Stimulated activated naive B cell treated with anti-CD40 and anti-IgM and Interleukin-4, amounts not matched to agents 10 μg/mL and 1 μg/mL and 100 μg/mL, for 72 hours (primary cell): ENCODE measurements at regions not wholly inside any gene's neighbourhood (a gene's known extent, or its start where the extent isn't known, plus 50 kb on each side); places are given as distances from the start of the nearest gene placed in this dataset.

Source experiments
- ATAC-seq, 2 donors: fragments of 150-1000 bp; cut with Tn5 transposase; replicated peaks; 2 replicates each; pipeline ENCODE4 v1.10.0; 2021; ENCODE audit warnings: moderate library complexity in 1 of 2
- DNase-seq: peaks from one replicate; pipeline ENCODE4 v3.0.0; 2021
- H3K27ac Mint-ChIP-seq: one replicate; pipeline ENCODE4 v1.8.0; 2022; ENCODE audit warnings: mild to moderate bottlenecking, mixed read lengths
- H3K27me3 Mint-ChIP-seq, 2 donors: one replicate each; pipeline ENCODE4 v1.8.0; 2022; ENCODE audit warnings: mixed read lengths in 2 of 2
- H3K36me3 Mint-ChIP-seq, 2 donors: one replicate each; pipeline ENCODE4 v1.8.0; 2022; ENCODE audit warnings: mixed read lengths in 2 of 2, mild to moderate bottlenecking in 1 of 2
- H3K4me1 Mint-ChIP-seq, 2 donors: one replicate each; pipeline ENCODE4 v1.8.0; 2022; ENCODE audit warnings: mixed read lengths in 2 of 2, mild to moderate bottlenecking in 1 of 2
- H3K4me3 Mint-ChIP-seq, 2 donors: one replicate each; pipeline ENCODE4 v1.8.0; 2022; ENCODE audit warnings: mild to moderate bottlenecking in 2 of 2, mixed read lengths in 2 of 2, moderate library complexity in 1 of 2
- H3K9me3 Mint-ChIP-seq, 2 donors: one replicate each; pipeline ENCODE4 v1.8.0; 2022; ENCODE audit warnings: mixed read lengths in 2 of 2, mild to moderate bottlenecking in 1 of 2

GRCh38 chr2:40915651-40916050 lies 463.8 kb upstream of the SLC8A1 start:
- no peak for DNase-seq
- no peaks in the 10 kb centered on the region for H3K27me3 Mint-ChIP-seq
- H3K4me1 Mint-ChIP-seq = no peaks in the 10 kb centered on the region
- no peak overlapping the region for H3K4me3 Mint-ChIP-seq
- H3K36me3 Mint-ChIP-seq = no peaks in the 10 kb centered on the region
- no peak overlapping the region for H3K27ac Mint-ChIP-seq
- peaks cover 0 to 4% of the 10 kb centered on the region in 2 donors for H3K9me3 Mint-ChIP-seq
- ATAC-seq = no peak

- Mint-ChIP-seq H3K4me1 (no peaks in the 10 kb centered on the region), H3K4me3 (no peak overlapping the region)
- no peak for ATAC-seq
Measured at GRCh38 chr2:40935349-40935748, 483.5 kb upstream of the SLC8A1 start.

GRCh38 chr2:40937284-40937683 lies 485.4 kb upstream of the SLC8A1 start:
- Mint-ChIP-seq H3K27me3 (no peaks in the 10 kb centered on the region), H3K4me3 (no peak overlapping the region), H3K4me1 (no peaks in the 10 kb centered on the region), H3K27ac (no peak overlapping the region), H3K9me3 (peaks cover 6% of the 10 kb centered on the region in 2 donors), H3K36me3 (no peaks in the 10 kb centered on the region)
- no peak for ATAC-seq
- DNase-seq = no peak

More at GRCh38 chr2:40935349-40935748, 483.5 kb upstream of the SLC8A1 start:
- H3K27ac Mint-ChIP-seq = no peak overlapping the region
- DNase-seq = no peak
- no peaks in the 10 kb centered on the region for H3K36me3 Mint-ChIP-seq
- H3K9me3 Mint-ChIP-seq = peaks cover 0 to under 1% of the 10 kb centered on the region in 2 donors
- H3K27me3 Mint-ChIP-seq = no peaks in the 10 kb centered on the region

- no peaks in the 10 kb centered on the region for H3K27me3 Mint-ChIP-seq
- peaks cover 0 to 3% of the 10 kb centered on the region in 2 donors for H3K36me3 Mint-ChIP-seq
- peaks cover 7 to 8% of the 10 kb centered on the region in 2 donors for H3K9me3 Mint-ChIP-seq
- H3K4me3 Mint-ChIP-seq = no peak overlapping the region
- ATAC-seq (no peak), DNase-seq (no peak)
- no peak overlapping the region for H3K27ac Mint-ChIP-seq
- peaks cover 4 to 14% of the 10 kb centered on the region in 2 donors for H3K4me1 Mint-ChIP-seq
Measured at GRCh38 chr2:40953341-40953740, 501.5 kb upstream of the SLC8A1 start.

GRCh38 chr2:40955042-40955441 lies 503.2 kb upstream of the SLC8A1 start:
- Mint-ChIP-seq H3K4me3 (no peak overlapping the region), H3K9me3 (peaks cover 7 to 8% of the 10 kb centered on the region in 2 donors), H3K27ac (no peak overlapping the region), H3K36me3 (peaks cover 0 to 3% of the 10 kb centered on the region in 2 donors), H3K27me3 (no peaks in the 10 kb centered on the region), H3K4me1 (peaks cover 4 to 14% of the 10 kb centered on the region in 2 donors)
- no peak for DNase-seq
- ATAC-seq = no peak

GRCh38 chr2:40955635-40956034 lies 503.7 kb upstream of the SLC8A1 start:
- DNase-seq = no peak
- ATAC-seq = no peak
- Mint-ChIP-seq H3K9me3 (peaks cover 7 to 8% of the 10 kb centered on the region in 2 donors), H3K27me3 (no peaks in the 10 kb centered on the region), H3K4me3 (no peak overlapping the region), H3K27ac (no peak overlapping the region), H3K36me3 (peaks cover 0 to 3% of the 10 kb centered on the region in 2 donors), H3K4me1 (peaks cover 4 to 14% of the 10 kb centered on the region in 2 donors)

- peak overlapping the region in 1 of 2 donors; percentile 10 for H3K4me3 Mint-ChIP-seq
- ATAC-seq (peak; percentile 83 to 88), DNase-seq (peak; percentile 5)
- H3K27ac Mint-ChIP-seq = peak overlapping the region; percentile 37
- peaks cover 7 to 8% of the 10 kb centered on the region in 2 donors for H3K9me3 Mint-ChIP-seq
- no peaks in the 10 kb centered on the region for H3K27me3 Mint-ChIP-seq
- peaks cover 0 to 3% of the 10 kb centered on the region in 2 donors for H3K36me3 Mint-ChIP-seq
- peaks cover 4 to 14% of the 10 kb centered on the region in 2 donors for H3K4me1 Mint-ChIP-seq
Measured at GRCh38 chr2:40957508-40957907, 505.6 kb upstream of the SLC8A1 start.

- Mint-ChIP-seq H3K4me3 (no peak overlapping the region), H3K27me3 (no peaks in the 10 kb centered on the region), H3K4me1 (peaks cover 4 to 7% of the 10 kb centered on the region in 2 donors), H3K36me3 (peaks cover 0 to 3% of the 10 kb centered on the region in 2 donors), H3K9me3 (peaks cover 6 to 10% of the 10 kb centered on the region in 2 donors), H3K27ac (no peak overlapping the region)
- no peak for ATAC-seq
- no peak for DNase-seq
Measured at GRCh38 chr2:40962026-40962425, 510.1 kb upstream of the SLC8A1 start.

GRCh38 chr2:40964509-40965250 lies 512.8 kb upstream of the SLC8A1 start:
- Mint-ChIP-seq H3K27me3 (no peaks in the 10 kb centered on the region), H3K36me3 (no peaks in the 10 kb centered on the region), H3K4me1 (no peaks in the 10 kb centered on the region), H3K9me3 (peaks cover 3 to 7% of the 10 kb centered on the region in 2 donors), H3K27ac (no peak overlapping the region), H3K4me3 (no peak overlapping the region)
- ATAC-seq (no peak), DNase-seq (no peak)

GRCh38 chr2:40967451-40967850 lies 515.6 kb upstream of the SLC8A1 start:
- no peak overlapping the region for H3K4me3 Mint-ChIP-seq

GRCh38 chr2:40975151-40975550 lies 523.3 kb upstream of the SLC8A1 start:
- ATAC-seq (no peak), DNase-seq (no peak)
- H3K4me3 Mint-ChIP-seq = no peak overlapping the region
- no peaks in the 10 kb centered on the region for H3K27me3 Mint-ChIP-seq
- H3K9me3 Mint-ChIP-seq = peaks cover 0 to 2% of the 10 kb centered on the region in 2 donors
- no peak overlapping the region for H3K27ac Mint-ChIP-seq
- no peaks in the 10 kb centered on the region for H3K36me3 Mint-ChIP-seq
- H3K4me1 Mint-ChIP-seq = no peaks in the 10 kb centered on the region

More at GRCh38 chr2:40967451-40967850, 515.6 kb upstream of the SLC8A1 start:
- DNase-seq (no peak), ATAC-seq (no peak)
- H3K4me1 Mint-ChIP-seq = no peaks in the 10 kb centered on the region
- no peaks in the 10 kb centered on the region for H3K27me3 Mint-ChIP-seq
- H3K27ac Mint-ChIP-seq = no peak overlapping the region
- no peaks in the 10 kb centered on the region for H3K36me3 Mint-ChIP-seq
- H3K9me3 Mint-ChIP-seq = peaks cover 3 to 7% of the 10 kb centered on the region in 2 donors

GRCh38 chr2:40997362-40997761 lies 545.5 kb upstream of the SLC8A1 start:
- Mint-ChIP-seq H3K27me3 (no peaks in the 10 kb centered on the region), H3K27ac (no peak overlapping the region), H3K4me3 (no peak overlapping the region), H3K36me3 (no peaks in the 10 kb centered on the region), H3K9me3 (no peaks in the 10 kb centered on the region), H3K4me1 (no peaks in the 10 kb centered on the region)
- ATAC-seq = no peak
- DNase-seq = no peak

- no peak for DNase-seq
- H3K4me3 Mint-ChIP-seq = no peak overlapping the region
- no peaks in the 10 kb centered on the region for H3K27me3 Mint-ChIP-seq
- H3K27ac Mint-ChIP-seq = no peak overlapping the region
- ATAC-seq = no peak
- no peaks in the 10 kb centered on the region for H3K36me3 Mint-ChIP-seq
- no peaks in the 10 kb centered on the region for H3K4me1 Mint-ChIP-seq
- H3K9me3 Mint-ChIP-seq = no peaks in the 10 kb centered on the region
Measured at GRCh38 chr2:41000374-41000773, 548.5 kb upstream of the SLC8A1 start.

- Mint-ChIP-seq H3K4me1 (no peaks in the 10 kb centered on the region), H3K27ac (no peak overlapping the region), H3K36me3 (no peaks in the 10 kb centered on the region), H3K9me3 (no peaks in the 10 kb centered on the region), H3K4me3 (no peak overlapping the region), H3K27me3 (no peaks in the 10 kb centered on the region)
- ATAC-seq = no peak
- DNase-seq = no peak
Measured at GRCh38 chr2:41000906-41001305, 549.0 kb upstream of the SLC8A1 start.

GRCh38 chr2:41004700-41005099 lies 552.8 kb upstream of the SLC8A1 start:
- H3K4me1 Mint-ChIP-seq = no peaks in the 10 kb centered on the region
- H3K9me3 Mint-ChIP-seq = no peaks in the 10 kb centered on the region
- H3K27ac Mint-ChIP-seq = no peak overlapping the region
- H3K27me3 Mint-ChIP-seq = no peaks in the 10 kb centered on the region
- H3K36me3 Mint-ChIP-seq = no peaks in the 10 kb centered on the region
- ATAC-seq (no peak), DNase-seq (no peak)
- H3K4me3 Mint-ChIP-seq = no peak overlapping the region
